SK-N-SH treated with all-trans-retinoic acid at 6 μM for 48 hours (cell line): ENCODE measurements at regions not wholly inside any gene's neighbourhood (a gene's known extent, or its start where the extent isn't known, plus 50 kb on each side); places are given as distances from the start of the nearest gene placed in this dataset.

ENCODE experiments used
- ARNTL ChIP-seq: fragments of 450-650 bp; formaldehyde crosslinking; IDR thresholded peaks from 2 replicates; pipeline ENCODE4 v1.5.0; 2020; ENCODE audit warnings: low read depth, mild to moderate bottlenecking, moderate library complexity, borderline replicate concordance
- CSDC2 ChIP-seq: fragments of 250-450 bp; sonication (Bioruptor Pico); IDR thresholded peaks from 2 replicates; pipeline ENCODE4 v1.5.0; 2020; ENCODE audit warnings: mild to moderate bottlenecking, moderate library complexity
- ESRRG ChIP-seq: fragments of 250-450 bp; sonication (Bioruptor Pico); IDR thresholded peaks from 2 replicates; pipeline ENCODE4 v1.6.1; 2021; ENCODE audit warnings: mild to moderate bottlenecking
- GLIS3 ChIP-seq: fragments of 250-450 bp; sonication (Bioruptor Pico); IDR thresholded peaks from 2 replicates; pipeline ENCODE4 v1.5.0; 2020; ENCODE audit warnings: mild to moderate bottlenecking, moderate library complexity
- ISL1 ChIP-seq: fragments of 250-450 bp; sonication (Bioruptor Pico); IDR thresholded peaks from 2 replicates; pipeline ENCODE4 v2.1.2; 2022; ENCODE audit warnings: mild to moderate bottlenecking, moderate library complexity
- OSR1 ChIP-seq: fragments of 250-450 bp; sonication (Bioruptor Pico); IDR thresholded peaks from 2 replicates; pipeline ENCODE4 v1.8.0; 2022; ENCODE audit warnings: moderate library complexity, mild to moderate bottlenecking, inconsistent platforms
- RARB ChIP-seq: fragments of 250-450 bp; sonication (Bioruptor Pico); IDR thresholded peaks from 2 replicates; pipeline ENCODE4 v1.8.0; 2021; ENCODE audit warnings: mild to moderate bottlenecking, moderate library complexity
- TCF4 ChIP-seq: fragments of 250-450 bp; sonication (Bioruptor Pico); IDR thresholded peaks from 2 replicates; pipeline ENCODE4 v1.8.0; 2021; ENCODE audit warnings: mild to moderate bottlenecking, moderate library complexity, borderline replicate concordance
- TOX ChIP-seq: fragments of 250-450 bp; sonication (Bioruptor Pico); IDR thresholded peaks from 2 replicates; pipeline ENCODE4 v1.8.0; 2021; ENCODE audit warnings: mild to moderate bottlenecking, moderate library complexity, borderline replicate concordance
- ZFP3 ChIP-seq: fragments of 250-450 bp; sonication (Bioruptor Pico); IDR thresholded peaks from 2 replicates; pipeline ENCODE4 v1.5.0; 2020; ENCODE audit warnings: mild to moderate bottlenecking, moderate library complexity
- ZFP30 ChIP-seq: fragments of 450-650 bp; formaldehyde crosslinking; IDR thresholded peaks from 2 replicates; pipeline ENCODE4 v1.5.0; 2022; ENCODE audit warnings: mild to moderate bottlenecking, moderate library complexity
- ZNF565 ChIP-seq: fragments of 450-650 bp; formaldehyde crosslinking; conservative IDR thresholded peaks from 2 replicates; pipeline ENCODE4 v1.5.0; 2020; ENCODE audit warnings: low read depth, mild to moderate bottlenecking, moderate library complexity
- TF ChIP-seq, protein P1 (sequence below): fragments of 250-450 bp; sonication (Bioruptor Pico); IDR thresholded peaks from 2 replicates; pipeline ENCODE4 v1.8.0; 2020; ENCODE audit warnings: mild to moderate bottlenecking, moderate library complexity, borderline replicate concordance

DNA sequence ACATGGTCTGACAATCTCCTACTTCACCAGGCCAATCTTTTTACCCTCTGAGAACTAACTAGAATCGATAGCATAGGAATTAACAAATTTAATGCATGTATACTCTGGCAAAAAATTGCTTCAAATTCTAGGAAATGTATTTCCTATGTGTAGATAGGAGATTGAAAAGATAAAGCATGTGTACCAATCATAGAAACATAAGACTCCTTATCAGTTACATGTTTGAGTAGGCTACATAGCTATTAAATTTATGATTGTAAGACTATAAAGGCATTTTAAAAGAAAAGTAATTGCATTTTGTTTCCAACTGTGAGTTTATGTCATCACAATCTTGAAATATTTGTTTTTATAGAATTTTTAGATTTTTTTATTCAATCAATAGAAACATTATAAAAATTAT lies 196.6 kb upstream of the HEY2 start:
- TF ChIP-seq ISL1 (CRISPR knock-in tag) (no peak), TOX (CRISPR knock-in tag) (no peak), ZFP3 (no peak), ARNTL (no peak), OSR1 (CRISPR knock-in tag) (no peak), GLIS3 (CRISPR knock-in tag) (no peak), ESRRG (CRISPR knock-in tag) (no peak), TCF4 (no peak), RARB (CRISPR knock-in tag) (no peak), CSDC2 (CRISPR knock-in tag) (no peak), ZNF565 (CRISPR knock-in tag) (no peak), ZFP30 (CRISPR knock-in tag) (no peak)
- TF ChIP-seq, protein P1, sequence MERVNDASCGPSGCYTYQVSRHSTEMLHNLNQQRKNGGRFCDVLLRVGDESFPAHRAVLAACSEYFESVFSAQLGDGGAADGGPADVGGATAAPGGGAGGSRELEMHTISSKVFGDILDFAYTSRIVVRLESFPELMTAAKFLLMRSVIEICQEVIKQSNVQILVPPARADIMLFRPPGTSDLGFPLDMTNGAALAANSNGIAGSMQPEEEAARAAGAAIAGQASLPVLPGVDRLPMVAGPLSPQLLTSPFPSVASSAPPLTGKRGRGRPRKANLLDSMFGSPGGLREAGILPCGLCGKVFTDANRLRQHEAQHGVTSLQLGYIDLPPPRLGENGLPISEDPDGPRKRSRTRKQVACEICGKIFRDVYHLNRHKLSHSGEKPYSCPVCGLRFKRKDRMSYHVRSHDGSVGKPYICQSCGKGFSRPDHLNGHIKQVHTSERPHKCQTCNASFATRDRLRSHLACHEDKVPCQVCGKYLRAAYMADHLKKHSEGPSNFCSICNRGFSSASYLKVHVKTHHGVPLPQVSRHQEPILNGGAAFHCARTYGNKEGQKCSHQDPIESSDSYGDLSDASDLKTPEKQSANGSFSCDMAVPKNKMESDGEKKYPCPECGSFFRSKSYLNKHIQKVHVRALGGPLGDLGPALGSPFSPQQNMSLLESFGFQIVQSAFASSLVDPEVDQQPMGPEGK (CRISPR knock-in tag) = no peak
